ENCODE measurements at regions not wholly inside any gene's neighbourhood (a gene's known extent, or its start where the extent isn't known, plus 50 kb on each side); places are given as distances from the start of the nearest gene placed in this dataset.

GRCh38 chr2:66268756-66269155 lies 166.2 kb upstream of the MEIS1 start:
- H4K5ac ChIP-seq (ENCODE audit: low read depth, low read length): no peak overlapping the region
- no peak overlapping the region for H3K18ac ChIP-seq (ENCODE audit: low read depth, low read length)
- H2AK9ac ChIP-seq (replicated peaks; ENCODE audit: low read depth, low read length, poor library complexity): no peak overlapping the region
- no TSS peak for BruUV-seq (replicated peaks)
- H3K4me2 ChIP-seq (ENCODE audit: low read depth, low read length): no peak overlapping the region
- CTCF ChIA-PET: no interaction called here
- ATAC-seq (ENCODE audit: low read depth) (no peak), DNase-seq (no peak)
- H4K91ac ChIP-seq (ENCODE audit: insufficient read depth, low read depth, low read length): no peak overlapping the region
- H4K20me1 ChIP-seq (ENCODE audit: insufficient read depth, low read length): no peaks in the 10 kb centered on the region
- H3K27ac ChIP-seq (ENCODE audit: insufficient read depth, low read length): no peak overlapping the region
- intact Hi-C loops (cut with micrococcal nuclease) (no loop called here), dilution Hi-C loops (cut with HindIII; ENCODE audit: low sequenced_read_pairs, unreplicated experiment) (no loop called here), in situ Hi-C loops (cut with MboI; ENCODE audit: low sequenced_read_pairs) (no loop called here)
- no peak overlapping the region for H2BK15ac ChIP-seq (ENCODE audit: low read depth, low read length)
- no peak overlapping the region for H3K4ac ChIP-seq (ENCODE audit: low read depth, low read length)
- POLR2A ChIA-PET (ENCODE audit: unreplicated experiment): no interaction called here
- no peak overlapping the region for H3K4me3 ChIP-seq (ENCODE audit: insufficient read depth, low read depth, low read length)
- no peak overlapping the region for H3K9ac ChIP-seq (ENCODE audit: low read depth, low read length)
- no peak overlapping the region for H3K56ac ChIP-seq (ENCODE audit: extremely low read depth, insufficient read depth, low read length)
- no peaks in the 10 kb centered on the region for H3K79me1 ChIP-seq (ENCODE audit: low read depth in 1 of 2, low read length in 2 of 2)
- no peak overlapping the region for H2BK20ac ChIP-seq (ENCODE audit: low read depth, low read length)
- no peak overlapping the region for H2BK5ac ChIP-seq (ENCODE audit: low read depth, low read length, poor library complexity, severe bottlenecking)
- H2AK5ac ChIP-seq (ENCODE audit: low read depth, low read length): no peak overlapping the region
- H2BK120ac ChIP-seq (ENCODE audit: low read depth, low read length): no peak overlapping the region
- H3K23ac ChIP-seq (ENCODE audit: low read depth, low read length): no peak overlapping the region
- H3K9me3 ChIP-seq (ENCODE audit: control insufficient read depth, insufficient read depth, low read length): no peaks in the 10 kb centered on the region
- no peak overlapping the region for H2AFZ ChIP-seq (replicated peaks; ENCODE audit: low read length, poor library complexity)
- no peaks in the 10 kb centered on the region for H3K4me1 ChIP-seq (ENCODE audit: control insufficient read depth, insufficient read depth, low read length)
- no peak for TF ChIP-seq USF2 (IDR thresholded peaks at IDR 0.05; ENCODE audit: low read depth, low read length)
- no peak for TF ChIP-seq CHD1 (IDR thresholded peaks at IDR 0.05; ENCODE audit: low read depth, low read length)
- no peak for TF ChIP-seq RFX5 (IDR thresholded peaks at IDR 0.05; ENCODE audit: low read depth, low read length)
- no peak for TF ChIP-seq FOS (IDR thresholded peaks at IDR 0.05; ENCODE audit: low read depth, low read length)
- TF ChIP-seq CTCF (conservative IDR thresholded peaks at IDR 0.05; ENCODE audit: low read depth, low read length): no peak
- TF ChIP-seq, protein P1, sequence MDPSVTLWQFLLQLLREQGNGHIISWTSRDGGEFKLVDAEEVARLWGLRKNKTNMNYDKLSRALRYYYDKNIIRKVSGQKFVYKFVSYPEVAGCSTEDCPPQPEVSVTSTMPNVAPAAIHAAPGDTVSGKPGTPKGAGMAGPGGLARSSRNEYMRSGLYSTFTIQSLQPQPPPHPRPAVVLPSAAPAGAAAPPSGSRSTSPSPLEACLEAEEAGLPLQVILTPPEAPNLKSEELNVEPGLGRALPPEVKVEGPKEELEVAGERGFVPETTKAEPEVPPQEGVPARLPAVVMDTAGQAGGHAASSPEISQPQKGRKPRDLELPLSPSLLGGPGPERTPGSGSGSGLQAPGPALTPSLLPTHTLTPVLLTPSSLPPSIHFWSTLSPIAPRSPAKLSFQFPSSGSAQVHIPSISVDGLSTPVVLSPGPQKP (IDR thresholded peaks at IDR 0.05; ENCODE audit: borderline replicate concordance, low read depth, low read length): no peak
- no peaks in the 10 kb centered on the region for H3K27me3 ChIP-seq (ENCODE audit: control insufficient read depth, insufficient read depth, low read length)
- H3K14ac ChIP-seq (replicated peaks; ENCODE audit: low read depth, low read length): no peak overlapping the region
- no peaks in the 10 kb centered on the region for H3K36me3 ChIP-seq (ENCODE audit: control insufficient read depth, insufficient read depth, low read length)
- H3K9me1 ChIP-seq (ENCODE audit: insufficient read depth, low read length): no peaks in the 10 kb centered on the region; the same call in 1 of the 2 replicates
- H4K8ac ChIP-seq (ENCODE audit: low read depth in 2 of 2, low read length in 2 of 2): no peak overlapping the region

Data from IMR-90 (cell line).